Fibroblast of pulmonary artery (primary cell): ENCODE measurements at regions not wholly inside any gene's neighbourhood (a gene's known extent, or its start where the extent isn't known, plus 50 kb on each side); places are given as distances from the start of the nearest gene placed in this dataset.

Experiments
- DNase-seq: peaks from one replicate; pipeline ENCODE4 v3.0.0-alpha.2; 2010; ENCODE audit warnings: low read depth
- H3K4me3 ChIP-seq: replicated peaks from 2 replicates; pipeline ENCODE4 v1.5.1; 2011; ENCODE audit warnings: low read depth, mild to moderate bottlenecking, control low read depth, low read length, moderate library complexity
- CTCF ChIP-seq: IDR thresholded peaks from 2 replicates; pipeline ENCODE4 v1.5.1; 2011; ENCODE audit warnings: mild to moderate bottlenecking, control low read depth, low read length, inconsistent platforms; ENCODE audit errors: missing control alignments

- no peak for DNase-seq
- no peak for TF ChIP-seq CTCF
- no peak overlapping the region for H3K4me3 ChIP-seq
These were observed 163.2 kb downstream of the FAT3 start for GRCh38 chr11:92387859-92388258.

GRCh38 chr11:92388380-92388779 lies 163.8 kb downstream of the FAT3 start:
- no peak for DNase-seq
- TF ChIP-seq CTCF = no peak
- no peak overlapping the region for H3K4me3 ChIP-seq

GRCh38 chr11:92390783-92391182 lies 166.2 kb downstream of the FAT3 start:
- no peak for TF ChIP-seq CTCF
- no peak overlapping the region for H3K4me3 ChIP-seq
- DNase-seq = no peak

- no peak for TF ChIP-seq CTCF
- DNase-seq = no peak
- no peak overlapping the region for H3K4me3 ChIP-seq
These were observed 166.7 kb downstream of the FAT3 start for GRCh38 chr11:92391364-92391763.

- TF ChIP-seq CTCF = no peak
- DNase-seq = no peak
- no peak overlapping the region for H3K4me3 ChIP-seq
These were observed 167.2 kb downstream of the FAT3 start for GRCh38 chr11:92391808-92392207.

- no peak for TF ChIP-seq CTCF
- no peak overlapping the region for H3K4me3 ChIP-seq
These were observed 168.6 kb downstream of the FAT3 start for GRCh38 chr11:92393218-92393617.

GRCh38 chr11:92396133-92396532 lies 171.5 kb downstream of the FAT3 start:
- TF ChIP-seq CTCF = no peak
- DNase-seq = no peak
- no peak overlapping the region for H3K4me3 ChIP-seq

More at GRCh38 chr11:92393218-92393617, 168.6 kb downstream of the FAT3 start:
- DNase-seq = no peak
